OCI-LY7 (cell line): ENCODE measurements at regions not wholly inside any gene's neighbourhood (a gene's known extent, or its start where the extent isn't known, plus 50 kb on each side); places are given as distances from the start of the nearest gene placed in this dataset.

ENCODE experiments used
- BruUV-seq: library from RNA; stranded (reverse); fragments of 400-500 nt; replicated peaks from 2 replicates; lab custom pipeline; 2021; lab: Mats Ljungman, UMichigan
- CTCF ChIA-PET: fragments of 300-600 bp; sonication (Branson Sonifier 250); formaldehyde crosslinking; loops from one replicate; lab custom pipeline; 2022; ENCODE audit warnings: antibody characterized with exemption; ENCODE audit not compliant: unreplicated experiment; lab: Charles Lee
- POLR2A ChIA-PET: fragments of 300-600 bp; sonication (Branson Sonifier 250); formaldehyde crosslinking; loops from one replicate; lab custom pipeline; 2022; ENCODE audit warnings: antibody characterized with exemption; lab: Charles Lee
- DNase-seq: peaks from one replicate; pipeline ENCODE4 v3.0.0-alpha.2; 2015; ENCODE audit warnings: low spot score
- H2AFZ ChIP-seq: fragments of 200-600 bp; sonication (generic), shearing (Covaris generic); 2 replicates; pipeline ENCODE4 v1.6.1; 2014; ENCODE audit warnings: mild to moderate bottlenecking, antibody characterized with exemption, low read length, moderate library complexity
- H3K27ac ChIP-seq: fragments of 200-600 bp; sonication (generic); 2 replicates; pipeline ENCODE4 v1.5.1; 2014; ENCODE audit warnings: mixed run types, low read depth, mild to moderate bottlenecking, moderate library complexity, low read length, inconsistent platforms; ENCODE audit not compliant: poor library complexity, severe bottlenecking
- H3K36me3 ChIP-seq: fragments of 200-600 bp; sonication (generic); 2 replicates; pipeline ENCODE4 v1.6.1; 2014; ENCODE audit warnings: mild to moderate bottlenecking, antibody characterized with exemption, low read length, moderate library complexity, mixed read lengths; ENCODE audit not compliant: insufficient read depth
- H3K4me1 ChIP-seq: fragments of 200-600 bp; sonication (generic); 2 replicates; pipeline ENCODE4 v1.5.1; 2014; ENCODE audit warnings: mild to moderate bottlenecking, low read length; ENCODE audit not compliant: insufficient read depth, poor library complexity, severe bottlenecking
- H3K4me2 ChIP-seq: fragments of 200-600 bp; sonication (generic); 2 replicates; pipeline ENCODE4 v1.6.1; 2014; ENCODE audit warnings: mild to moderate bottlenecking, low read length
- H3K4me3 ChIP-seq: fragments of 200-600 bp; sonication (generic); 2 replicates; pipeline ENCODE4 v1.5.1; 2014; ENCODE audit warnings: mild to moderate bottlenecking, low read depth, low read length; ENCODE audit not compliant: poor library complexity, severe bottlenecking
- H3K79me2 ChIP-seq: fragments of 200-600 bp; sonication (generic); 2 replicates; pipeline ENCODE4 v1.6.1; 2016; ENCODE audit warnings: low read depth, mild to moderate bottlenecking, low read length, moderate library complexity, mixed read lengths; ENCODE audit not compliant: insufficient read depth
- H3K9me2 ChIP-seq: fragments of 200-600 bp; sonication (generic); 2 replicates; pipeline ENCODE4 v1.6.1; 2016; ENCODE audit warnings: mild to moderate bottlenecking, low read length, mixed read lengths; ENCODE audit not compliant: insufficient read depth
- H3K9me3 ChIP-seq: fragments of 200-600 bp; sonication (generic); 2 replicates; pipeline ENCODE4 v1.6.1; 2014; ENCODE audit warnings: mild to moderate bottlenecking, mixed run types, low read length, mixed read lengths
- H4K20me1 ChIP-seq: fragments of 200-600 bp; sonication (generic); 2 replicates; pipeline ENCODE4 v1.6.1; 2014; ENCODE audit warnings: mild to moderate bottlenecking, antibody characterized with exemption, low read length, moderate library complexity, mixed read lengths; ENCODE audit not compliant: insufficient read depth
- EZH2phosphoT487 ChIP-seq: fragments of 200-600 bp; sonication (generic); IDR thresholded peaks from 2 replicates; pipeline ENCODE4 v1.6.1; 2018; ENCODE audit warnings: low read depth, borderline replicate concordance, mild to moderate bottlenecking, mixed run types, antibody characterized with exemption, low read length, moderate library complexity, mixed read lengths
- intact Hi-C: fragments of 100-400 bp; cut with micrococcal nuclease; formaldehyde crosslinking; loops from one replicate; pipeline ENCODE4 v1.10.0; 2022; ENCODE audit not compliant: unreplicated experiment
- TF ChIP-seq, protein P1 (sequence below): fragments of 200-600 bp; sonication (generic); conservative IDR thresholded peaks from 2 replicates; pipeline ENCODE4 v1.5.1; 2014; ENCODE audit warnings: mild to moderate bottlenecking, antibody characterized with exemption, low read length, moderate library complexity, mixed read lengths

GRCh38 chr22:49697047-49697446, 130.6 kb downstream of the BRD1 start:
- Histone ChIP-seq H3K79me2 (no peaks in the 10 kb centered on the region), H3K9me3 (peaks cover 9% of the 10 kb centered on the region), H3K36me3 (no peaks in the 10 kb centered on the region), H3K4me3 (no peak overlapping the region), H2AFZ (no peak overlapping the region), H3K4me1 (no peaks in the 10 kb centered on the region), H3K4me2 (no peak overlapping the region), H3K9me2 (no peaks in the 10 kb centered on the region), H4K20me1 (no peaks in the 10 kb centered on the region), H3K27ac (no peak overlapping the region)
- BruUV-seq: no TSS peak
- CTCF ChIA-PET: no interaction called here
- DNase-seq: no peak
- TF ChIP-seq, protein P1, sequence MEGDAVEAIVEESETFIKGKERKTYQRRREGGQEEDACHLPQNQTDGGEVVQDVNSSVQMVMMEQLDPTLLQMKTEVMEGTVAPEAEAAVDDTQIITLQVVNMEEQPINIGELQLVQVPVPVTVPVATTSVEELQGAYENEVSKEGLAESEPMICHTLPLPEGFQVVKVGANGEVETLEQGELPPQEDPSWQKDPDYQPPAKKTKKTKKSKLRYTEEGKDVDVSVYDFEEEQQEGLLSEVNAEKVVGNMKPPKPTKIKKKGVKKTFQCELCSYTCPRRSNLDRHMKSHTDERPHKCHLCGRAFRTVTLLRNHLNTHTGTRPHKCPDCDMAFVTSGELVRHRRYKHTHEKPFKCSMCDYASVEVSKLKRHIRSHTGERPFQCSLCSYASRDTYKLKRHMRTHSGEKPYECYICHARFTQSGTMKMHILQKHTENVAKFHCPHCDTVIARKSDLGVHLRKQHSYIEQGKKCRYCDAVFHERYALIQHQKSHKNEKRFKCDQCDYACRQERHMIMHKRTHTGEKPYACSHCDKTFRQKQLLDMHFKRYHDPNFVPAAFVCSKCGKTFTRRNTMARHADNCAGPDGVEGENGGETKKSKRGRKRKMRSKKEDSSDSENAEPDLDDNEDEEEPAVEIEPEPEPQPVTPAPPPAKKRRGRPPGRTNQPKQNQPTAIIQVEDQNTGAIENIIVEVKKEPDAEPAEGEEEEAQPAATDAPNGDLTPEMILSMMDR: no peak
- no peak for TF ChIP-seq EZH2phosphoT487
- intact Hi-C loops: no loop called here
- POLR2A ChIA-PET: no interaction called here

- Histone ChIP-seq H3K4me2 (no peak overlapping the region), H4K20me1 (no peaks in the 10 kb centered on the region), H3K27ac (no peak overlapping the region), H3K4me3 (no peak overlapping the region), H3K79me2 (no peaks in the 10 kb centered on the region), H3K36me3 (no peaks in the 10 kb centered on the region), H3K9me2 (no peaks in the 10 kb centered on the region), H3K9me3 (no peaks in the 10 kb centered on the region), H3K4me1 (no peaks in the 10 kb centered on the region), H2AFZ (no peak overlapping the region)
- CTCF ChIA-PET: no interaction called here
- no TSS peak for BruUV-seq
- TF ChIP-seq, protein P1: no peak
- no peak for TF ChIP-seq EZH2phosphoT487
- POLR2A ChIA-PET: no interaction called here
- DNase-seq: no peak
- intact Hi-C loops: no loop called here
Measured at GRCh38 chr22:49694462-49695260, 133.0 kb downstream of the BRD1 start.

- ChIA-PET POLR2A (no interaction called here), CTCF (no interaction called here)
- H3K4me3 ChIP-seq: no peak overlapping the region
- H3K36me3 ChIP-seq: no peaks in the 10 kb centered on the region
- intact Hi-C loops: no loop called here
- no peaks in the 10 kb centered on the region for H3K9me2 ChIP-seq
- H3K27ac ChIP-seq: no peak overlapping the region
- DNase-seq: no peak
- BruUV-seq: no TSS peak
- no peaks in the 10 kb centered on the region for H3K4me1 ChIP-seq
- no peaks in the 10 kb centered on the region for H3K9me3 ChIP-seq
- no peaks in the 10 kb centered on the region for H4K20me1 ChIP-seq
- TF ChIP-seq, protein P1: no peak
- TF ChIP-seq EZH2phosphoT487: no peak
- H2AFZ ChIP-seq: no peak overlapping the region
- H3K79me2 ChIP-seq: no peaks in the 10 kb centered on the region
- H3K4me2 ChIP-seq: no peak overlapping the region
Measured at GRCh38 chr22:49693848-49694247, 133.8 kb downstream of the BRD1 start.
